HCT116 (cell line): ENCODE measurements at regions not wholly inside any gene's neighbourhood (a gene's known extent, or its start where the extent isn't known, plus 50 kb on each side); places are given as distances from the start of the nearest gene placed in this dataset.

Source experiments
- ATAC-seq: fragments of 200-7000 bp; cut with Tn5 transposase; 2 replicates; pipeline ENCODE4 v1.9.1; 2020; ENCODE audit warnings: mild to moderate bottlenecking, moderate library complexity
- BruUV-seq: library from RNA; stranded (reverse); fragments of 400-500 nt; replicated peaks from 2 replicates; lab custom pipeline; 2021; lab: Mats Ljungman, UMichigan
- CTCF ChIA-PET: fragments of 300-600 bp; sonication (Branson Sonifier 250); formaldehyde crosslinking; loops from one replicate; lab custom pipeline; 2021; ENCODE audit warnings: antibody characterized with exemption; lab: Charles Lee
- POLR2A ChIA-PET: fragments of 300-600, 350-600 bp; sonication (Branson Sonifier 250); formaldehyde crosslinking; loops from one replicate; lab custom pipeline; 2021; ENCODE audit warnings: antibody characterized with exemption; lab: Charles Lee
- RAD21 ChIA-PET, 2 experiments: fragments of 300-600 bp; sonication (Branson Sonifier 250); formaldehyde crosslinking; loops; one replicate each; lab custom pipeline; 2023; ENCODE audit warnings: low total read pairs in 2 of 2; ENCODE audit not compliant: uncharacterized antibody in 2 of 2, unreplicated experiment in 2 of 2, low non-redundant PET in 1 of 2; lab: Charles Lee
- DNase-seq: peaks from one replicate; pipeline ENCODE4 v3.0.0-alpha.2; 2010; ENCODE audit warnings: low read depth, low spot score
- H2AFZ ChIP-seq: fragments of 200-600 bp; shearing (Covaris generic), sonication (generic); 2 replicates; pipeline ENCODE4 v1.6.1; 2017; ENCODE audit warnings: low read depth, mixed run types, mixed read lengths, antibody characterized with exemption, low read length; ENCODE audit not compliant: poor library complexity, severe bottlenecking
- H3K27ac ChIP-seq: 2 replicates; pipeline ENCODE4 v1.5.1; 2012; ENCODE audit warnings: low read depth, low read length
- H3K27me3 ChIP-seq: fragments of 200-600 bp; sonication (generic); 2 replicates; pipeline ENCODE4 v1.6.1; 2016; ENCODE audit warnings: mixed run types, low read length, mixed read lengths; ENCODE audit not compliant: insufficient read depth
- H3K36me3 ChIP-seq, 2 experiments: fragments of 200-500 bp in 1 of 2; fragments of 200-600 bp in 1 of 2; sonication (Bioruptor generic) in 1 of 2; sonication (generic) in 1 of 2; 2 replicates each; pipeline versions ENCODE4 v1.5.1 to v1.6.1; 2014 to 2016; ENCODE audit warnings: low read length in 2 of 2, inconsistent platforms in 1 of 2, mixed read lengths in 1 of 2, mixed run types in 1 of 2; ENCODE audit not compliant: insufficient read depth in 2 of 2, control insufficient read depth in 1 of 2
- H3K4me1 ChIP-seq, 2 experiments: fragments of 200-600 bp in 1 of 2; sonication (generic) in 1 of 2; 2 replicates each; pipeline versions ENCODE4 v1.5.1 to v1.6.1; 2012 to 2017; ENCODE audit warnings: low read length in 2 of 2, inconsistent platforms in 1 of 2, mild to moderate bottlenecking in 1 of 2, mixed read lengths in 1 of 2, mixed run types in 1 of 2, moderate library complexity in 1 of 2; ENCODE audit not compliant: insufficient read depth in 2 of 2, control insufficient read depth in 1 of 2
- H3K4me2 ChIP-seq: fragments of 200-600 bp; sonication (generic); 2 replicates; pipeline ENCODE4 v1.6.1; 2017; ENCODE audit warnings: mixed run types, low read length, mixed read lengths
- H3K4me3 ChIP-seq, 2 experiments: fragments of 200-600 bp in 1 of 2; sonication (generic) in 1 of 2; replicated peaks in 1 of 2; 2 replicates each; pipeline ENCODE4 v1.5.1; 2011 to 2016; ENCODE audit warnings: low read length in 2 of 2, control low read depth in 1 of 2, low read depth in 1 of 2, mild to moderate bottlenecking in 1 of 2, mixed read lengths in 1 of 2, mixed run types in 1 of 2
- H3K79me2 ChIP-seq: fragments of 200-600 bp; sonication (generic); 2 replicates; pipeline ENCODE4 v1.6.1; 2017; ENCODE audit warnings: mild to moderate bottlenecking, mixed run types, low read length, moderate library complexity, mixed read lengths; ENCODE audit not compliant: insufficient read depth
- H3K9ac ChIP-seq: fragments of 200-600 bp; sonication (generic); 2 replicates; pipeline ENCODE4 v1.6.1; 2016; ENCODE audit warnings: low read length, mixed read lengths
- H3K9me2 ChIP-seq: fragments of 200-600 bp; sonication (generic), shearing (Covaris generic); 2 replicates; pipeline ENCODE4 v1.6.1; 2017; ENCODE audit warnings: mixed run types, mild to moderate bottlenecking, moderate library complexity; ENCODE audit not compliant: insufficient read depth
- H3K9me3 ChIP-seq, 2 experiments: fragments of 200-500 bp in 1 of 2; fragments of 200-600 bp in 1 of 2; sonication (Bioruptor generic) in 1 of 2; sonication (generic) in 1 of 2; 2 replicates each; pipeline ENCODE4 v1.6.1; 2014 to 2017; ENCODE audit warnings: low read length in 2 of 2, mixed read lengths in 2 of 2, inconsistent platforms in 1 of 2, low read depth in 1 of 2, mild to moderate bottlenecking in 1 of 2, mixed run types in 1 of 2, moderate library complexity in 1 of 2; ENCODE audit not compliant: control insufficient read depth in 1 of 2, insufficient read depth in 1 of 2
- H4K20me1 ChIP-seq: fragments of 200-600 bp; sonication (generic), shearing (Covaris generic); 2 replicates; pipeline ENCODE4 v1.6.1; 2017; ENCODE audit warnings: mixed run types, mild to moderate bottlenecking, moderate library complexity; ENCODE audit not compliant: insufficient read depth
- CEBPB ChIP-seq: IDR thresholded peaks from 2 replicates; pipeline ENCODE4 v1.6.1; 2012; ENCODE audit warnings: low read depth
- CTCF ChIP-seq, 3 experiments: fragments of 200-600 bp in 1 of 3; sonication (generic) in 1 of 3; IDR thresholded peaks in 2 of 3; conservative IDR thresholded peaks in 1 of 3; 2 replicates each; pipeline ENCODE4 v1.5.1; 2012 to 2017; ENCODE audit warnings: low read depth in 2 of 3, low read length in 2 of 3, antibody characterized with exemption in 1 of 3, borderline replicate concordance in 1 of 3, control low read depth in 1 of 3, mild to moderate bottlenecking in 1 of 3, mixed read lengths in 1 of 3, mixed run types in 1 of 3, moderate library complexity in 1 of 3; ENCODE audit not compliant: insufficient read depth in 1 of 3
- EGR1 ChIP-seq: IDR thresholded peaks from 2 replicates; pipeline ENCODE4 v1.6.1; 2012; ENCODE audit warnings: low read depth
- EZH2phosphoT487 ChIP-seq: fragments of 200-600 bp; IDR thresholded peaks from 2 replicates; pipeline ENCODE4 v1.6.1; 2018; ENCODE audit warnings: antibody characterized with exemption, borderline replicate concordance
- POLR2AphosphoS5 ChIP-seq: IDR thresholded peaks from 2 replicates; pipeline ENCODE4 v1.6.1; 2011; ENCODE audit warnings: mild to moderate bottlenecking, low read depth, low read length, moderate library complexity
- SP1 ChIP-seq: IDR thresholded peaks from 2 replicates; pipeline ENCODE4 v1.6.1; 2012; ENCODE audit warnings: low read depth
- SRF ChIP-seq: IDR thresholded peaks from 2 replicates; pipeline ENCODE4 v1.6.1; 2012; ENCODE audit warnings: low read depth
- intact Hi-C: fragments of 100-400 bp; cut with micrococcal nuclease; formaldehyde crosslinking; loops from 2 replicates; pipeline ENCODE4 v1.10.0; 2022

GRCh38 chr3:187448674-187449073 lies 80.5 kb downstream of the RTP4 start:
- intact Hi-C loops, result no loop called here
- RAD21 ChIA-PET, result no interaction called here
- no peaks in the 10 kb centered on the region for H3K27me3 ChIP-seq
- TF ChIP-seq CTCF (IDR thresholded peaks at IDR 0.05 in 2 of 3, conservative IDR thresholded peaks at IDR 0.05 in 1 of 3; ENCODE audit: borderline replicate concordance in 1 of 3, insufficient read depth in 1 of 3, low read depth in 2 of 3, low read length in 2 of 3) (0 out of 6 replicates have a peak, but pooled peaks of 1 of the 3 experiments have one; percentile 4), EGR1 (no peak)
- no peak overlapping the region for H3K9ac ChIP-seq
- no peak overlapping the region for H2AFZ ChIP-seq
- ATAC-seq, result 0 out of 2 replicates have a peak, but pooled peaks have one; percentile 44
- CTCF ChIA-PET, result no interaction called here
- no peak overlapping the region for H3K4me2 ChIP-seq
- no TSS peak for BruUV-seq
- H3K36me3 ChIP-seq, result no peaks in the 10 kb centered on the region
- H3K9me3 ChIP-seq, result no peaks in the 10 kb centered on the region
- H3K9me2 ChIP-seq, result no peaks in the 10 kb centered on the region
- H4K20me1 ChIP-seq, result no peaks in the 10 kb centered on the region
- H3K79me2 ChIP-seq, result no peaks in the 10 kb centered on the region
- POLR2A ChIA-PET, result no interaction called here
- no peak for DNase-seq
- H3K4me1 ChIP-seq, result no peaks in the 10 kb centered on the region
- no peak overlapping the region for H3K27ac ChIP-seq
- H3K4me3 ChIP-seq, result no peak overlapping the region

GRCh38 chr3:187447737-187448136 lies 79.6 kb downstream of the RTP4 start:
- ChIA-PET POLR2A (no interaction called here), RAD21 (interaction anchor here in 1 of 2 experiments (0.6 kb wide), 1 partner anchor 53 kb away, joined by 3 read pairs; no protein-coding TSS in a partner anchor), CTCF (no interaction called here)
- no peak overlapping the region for H3K4me2 ChIP-seq
- H3K9me2 ChIP-seq, result no peaks in the 10 kb centered on the region
- H3K79me2 ChIP-seq, result no peaks in the 10 kb centered on the region
- no peaks in the 10 kb centered on the region for H3K9me3 ChIP-seq
- no peaks in the 10 kb centered on the region for H3K36me3 ChIP-seq
- no peak overlapping the region for H3K27ac ChIP-seq
- no peak overlapping the region for H2AFZ ChIP-seq
- H3K27me3 ChIP-seq, result no peaks in the 10 kb centered on the region
- H3K4me3 ChIP-seq, result no peak overlapping the region
- TF ChIP-seq SRF (no peak), CEBPB (no peak), POLR2AphosphoS5 (no peak), SP1 (no peak), EZH2phosphoT487 (no peak), EGR1 (no peak)
- intact Hi-C loops, result no loop called here
- ATAC-seq (no peak), DNase-seq (no peak)
- no peaks in the 10 kb centered on the region for H3K4me1 ChIP-seq
- H4K20me1 ChIP-seq, result no peaks in the 10 kb centered on the region
- H3K9ac ChIP-seq, result no peak overlapping the region
- no TSS peak for BruUV-seq
